Esophagus muscularis mucosa (tissue), 4 donors: ENCODE measurements at regions not wholly inside any gene's neighbourhood (a gene's known extent, or its start where the extent isn't known, plus 50 kb on each side); places are given as distances from the start of the nearest gene placed in this dataset.

Experiments used
- EP300 ChIP-seq: sonication (generic); formaldehyde crosslinking; IDR thresholded peaks from one replicate; pipeline ENCODE4 v1.6.1; 2017; ENCODE audit warnings: antibody characterized with exemption
- POLR2A ChIP-seq: fragments of 450-650 bp; IDR thresholded peaks from one replicate; pipeline ENCODE4 v1.6.1; 2017; ENCODE audit warnings: antibody characterized with exemption, moderate library complexity, mild to moderate bottlenecking, low read depth
- TF ChIP-seq, protein P1 (sequence below), 3 experiments: fragments of 200-600 bp in 2 of 3; fragments of 450-650 bp in 1 of 3; sonication (generic) in 2 of 3; IDR thresholded peaks; one replicate each; pipeline ENCODE4 v1.5.1; 2017 to 2019; ENCODE audit warnings: antibody characterized with exemption in 3 of 3, mild to moderate bottlenecking in 2 of 3, moderate library complexity in 1 of 3

DNA sequence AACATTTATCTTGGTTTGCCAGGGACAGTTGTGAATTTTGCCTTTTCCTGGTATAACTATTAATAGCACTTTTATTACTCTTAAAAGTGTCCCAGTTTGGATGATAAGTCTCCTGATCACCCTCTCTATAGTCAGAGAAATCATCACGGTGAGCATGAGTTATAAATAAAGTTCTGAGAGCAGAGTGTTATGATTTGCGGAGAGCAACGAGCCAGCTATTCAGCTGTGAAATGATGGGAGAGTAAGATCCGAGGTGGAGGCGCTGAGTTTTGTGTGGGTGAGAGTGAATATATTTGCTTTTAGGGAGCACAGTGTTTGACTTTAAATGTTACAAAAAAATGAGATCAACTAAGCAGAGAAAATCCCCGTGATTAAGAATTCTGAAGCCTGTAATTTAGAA, 179.6 kb downstream of the DSC3 start:
- TF ChIP-seq POLR2A (no peak), EP300 (no peak)
- TF ChIP-seq, protein P1, sequence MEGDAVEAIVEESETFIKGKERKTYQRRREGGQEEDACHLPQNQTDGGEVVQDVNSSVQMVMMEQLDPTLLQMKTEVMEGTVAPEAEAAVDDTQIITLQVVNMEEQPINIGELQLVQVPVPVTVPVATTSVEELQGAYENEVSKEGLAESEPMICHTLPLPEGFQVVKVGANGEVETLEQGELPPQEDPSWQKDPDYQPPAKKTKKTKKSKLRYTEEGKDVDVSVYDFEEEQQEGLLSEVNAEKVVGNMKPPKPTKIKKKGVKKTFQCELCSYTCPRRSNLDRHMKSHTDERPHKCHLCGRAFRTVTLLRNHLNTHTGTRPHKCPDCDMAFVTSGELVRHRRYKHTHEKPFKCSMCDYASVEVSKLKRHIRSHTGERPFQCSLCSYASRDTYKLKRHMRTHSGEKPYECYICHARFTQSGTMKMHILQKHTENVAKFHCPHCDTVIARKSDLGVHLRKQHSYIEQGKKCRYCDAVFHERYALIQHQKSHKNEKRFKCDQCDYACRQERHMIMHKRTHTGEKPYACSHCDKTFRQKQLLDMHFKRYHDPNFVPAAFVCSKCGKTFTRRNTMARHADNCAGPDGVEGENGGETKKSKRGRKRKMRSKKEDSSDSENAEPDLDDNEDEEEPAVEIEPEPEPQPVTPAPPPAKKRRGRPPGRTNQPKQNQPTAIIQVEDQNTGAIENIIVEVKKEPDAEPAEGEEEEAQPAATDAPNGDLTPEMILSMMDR (IDR thresholded peaks at IDR 0.05), result no peak
